ENCODE measurements at regions not wholly inside any gene's neighbourhood (a gene's known extent, or its start where the extent isn't known, plus 50 kb on each side); places are given as distances from the start of the nearest gene placed in this dataset.
A peak's percentile ranks its signal among the peaks of the same experiment; 100 is the strongest.

DNA sequence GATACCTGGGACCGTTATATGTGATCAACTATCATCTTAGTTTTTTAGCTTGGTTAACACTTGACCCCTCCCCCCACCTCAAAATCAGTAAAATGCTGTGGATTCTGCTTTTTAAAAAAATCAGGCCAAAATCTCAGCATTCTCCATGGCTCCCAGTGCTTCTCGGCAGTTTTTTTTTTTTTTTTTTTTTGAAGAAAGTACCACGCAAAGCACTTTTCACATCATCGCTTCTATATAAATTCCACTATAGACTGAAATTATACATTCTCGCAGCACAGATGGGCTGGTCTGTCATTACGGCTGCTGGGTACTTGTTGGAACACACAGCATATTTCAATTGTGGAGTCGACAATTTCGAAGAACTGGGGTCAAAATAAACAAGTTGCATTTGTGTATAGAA lies 67.7 kb upstream of the PPARA start:
- H3K4me3 ChIP-seq (ENCODE audit: low read length in 3 of 3): no peak overlapping the region
- no peaks in the 10 kb centered on the region for H3K9me3 ChIP-seq (ENCODE audit: control insufficient read depth in 2 of 3, insufficient read depth in 1 of 3, low read length in 3 of 3)
- no peak for FAIRE-seq
- H3K36me3 ChIP-seq (ENCODE audit: control insufficient read depth in 2 of 3, insufficient read depth in 3 of 3, low read length in 3 of 3): peaks cover 0 to 13% (median 4%) of the 10 kb centered on the region in 3 donors
- intact Hi-C loops (cut with DNase I): no loop called here
- no peak for DNase-seq
- H3K9ac ChIP-seq (ENCODE audit: low read length in 3 of 3): peak overlapping the region in 2 of 3 donors; percentile 22 to 37
- TF ChIP-seq CTCF (IDR thresholded peaks at IDR 0.05; ENCODE audit: borderline replicate concordance, extremely low read depth, insufficient read depth): no peak
- no peaks in the 10 kb centered on the region for H3K27me3 ChIP-seq (ENCODE audit: control insufficient read depth, insufficient read depth, low read length)
- peak overlapping the region in 1 of 2 donors; percentile 63 for H3K27ac ChIP-seq (ENCODE audit: low read depth in 2 of 2, low read length in 2 of 2)
- H3K4me1 ChIP-seq (ENCODE audit: control insufficient read depth in 2 of 3, insufficient read depth in 2 of 3, low read depth in 1 of 3, low read length in 3 of 3): peaks cover 0 to 63% (median 49%) of the 10 kb centered on the region in 3 donors

DNA sequence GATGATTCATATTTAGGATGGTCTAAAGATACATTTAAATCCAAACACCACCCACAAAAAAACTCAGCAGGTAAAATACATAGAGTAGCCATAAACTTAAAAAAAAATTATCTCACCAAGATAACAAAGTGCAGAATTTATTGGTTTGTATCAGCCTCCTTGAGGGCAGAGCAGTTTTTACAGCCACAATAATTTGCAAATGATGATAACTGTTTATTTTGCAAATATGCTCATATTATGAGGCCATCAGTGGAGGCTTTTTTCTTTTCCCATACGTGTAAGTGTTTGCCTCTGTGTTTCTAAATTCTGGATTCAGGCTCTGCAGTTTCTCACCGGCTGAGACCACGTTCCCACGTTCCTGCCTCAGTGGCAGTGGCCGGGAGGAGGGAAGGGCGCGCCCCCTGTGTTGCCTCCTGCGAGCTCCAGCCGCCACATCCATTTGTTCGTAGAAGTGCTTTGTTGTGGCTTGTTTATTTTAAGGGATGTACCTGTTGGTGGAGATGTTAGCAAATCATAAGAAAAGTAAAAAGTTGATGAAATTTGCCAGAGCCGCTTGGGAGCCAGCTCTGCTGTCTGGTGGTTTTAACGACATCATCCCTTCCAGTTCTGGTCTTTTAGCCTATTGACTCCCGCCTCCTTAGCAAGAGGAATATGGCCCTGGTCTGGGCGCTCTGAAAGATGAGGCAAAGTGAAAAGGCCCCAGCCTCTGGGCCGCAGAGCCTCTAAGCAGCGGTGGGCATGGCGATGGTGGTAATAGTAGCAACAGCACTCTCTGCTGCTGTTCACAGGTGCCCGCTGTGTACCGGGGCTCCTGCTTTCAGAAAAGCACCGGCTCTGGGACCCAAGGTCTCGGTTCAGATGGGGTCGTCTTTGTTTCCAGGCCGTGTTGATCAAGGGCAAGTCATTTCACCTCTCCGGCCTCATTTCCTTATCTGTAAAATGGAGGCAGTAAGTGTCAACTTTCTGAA lies 66.7 kb upstream of the PPARA start:
- DNase-seq (peak in 2 of 5 donors; percentile 30 to 66), FAIRE-seq (no peak)
- no peak for TF ChIP-seq CTCF (IDR thresholded peaks at IDR 0.05; ENCODE audit: borderline replicate concordance, extremely low read depth, insufficient read depth)
- Histone ChIP-seq H3K27me3 (ENCODE audit: control insufficient read depth, insufficient read depth, low read length) (no peaks in the 10 kb centered on the region), H3K4me1 (ENCODE audit: control insufficient read depth in 2 of 3, insufficient read depth in 2 of 3, low read depth in 1 of 3, low read length in 3 of 3) (peaks cover 0 to 65% (median 46%) of the 10 kb centered on the region in 3 donors), H3K4me3 (ENCODE audit: low read length in 3 of 3) (peak overlapping the region in 1 of 3 donors; percentile 35), H3K27ac (ENCODE audit: low read depth in 2 of 2, low read length in 2 of 2) (peak overlapping the region; percentile 91 to 94), H3K36me3 (ENCODE audit: control insufficient read depth in 2 of 3, insufficient read depth in 3 of 3, low read length in 3 of 3) (peaks cover 0 to 13% (median 4%) of the 10 kb centered on the region in 3 donors), H3K9me3 (ENCODE audit: control insufficient read depth in 2 of 3, insufficient read depth in 1 of 3, low read length in 3 of 3) (no peaks in the 10 kb centered on the region), H3K9ac (ENCODE audit: low read length in 3 of 3) (peak overlapping the region in 2 of 3 donors; percentile 12 to 48)
- intact Hi-C loops (cut with DNase I): no loop called here

DNA sequence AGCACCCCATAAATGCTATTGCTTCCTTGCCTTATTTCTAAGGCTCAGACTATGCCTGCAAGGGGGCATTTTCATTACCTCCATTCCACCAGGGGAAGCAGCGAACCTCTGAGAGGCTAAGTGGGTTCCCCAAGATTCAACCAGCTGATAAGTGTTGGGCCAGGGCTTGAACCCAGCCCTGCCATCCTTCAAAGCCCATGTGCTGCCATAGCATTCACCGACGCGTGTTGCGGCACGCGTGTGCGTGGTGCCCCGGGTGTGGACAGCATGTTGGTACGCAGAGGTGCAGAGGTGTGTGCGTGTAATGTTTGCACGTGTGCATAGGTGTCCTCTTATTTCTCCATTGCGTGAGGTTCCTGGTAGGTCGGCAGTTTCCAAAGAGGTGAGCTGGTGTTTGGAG lies 66.0 kb upstream of the PPARA start:
- FAIRE-seq: no peak
- peak overlapping the region in 2 of 3 donors; percentile 5 to 35 for H3K4me3 ChIP-seq (ENCODE audit: low read length in 3 of 3)
- intact Hi-C loops (cut with DNase I): no loop called here

More for the DNA sequence above, 66.0 kb upstream of the PPARA start:
- Histone ChIP-seq H3K27me3 (ENCODE audit: control insufficient read depth, insufficient read depth, low read length) (no peaks in the 10 kb centered on the region), H3K9me3 (ENCODE audit: control insufficient read depth in 2 of 3, insufficient read depth in 1 of 3, low read length in 3 of 3) (no peaks in the 10 kb centered on the region), H3K4me1 (ENCODE audit: control insufficient read depth in 2 of 3, insufficient read depth in 2 of 3, low read depth in 1 of 3, low read length in 3 of 3) (peaks cover 0 to 64% (median 46%) of the 10 kb centered on the region in 3 donors), H3K9ac (ENCODE audit: low read length in 3 of 3) (peak overlapping the region in 1 of 3 donors; percentile 56), H3K36me3 (ENCODE audit: control insufficient read depth in 2 of 3, insufficient read depth in 3 of 3, low read length in 3 of 3) (peaks cover 0 to 18% (median 4%) of the 10 kb centered on the region in 3 donors), H3K27ac (ENCODE audit: low read depth in 2 of 2, low read length in 2 of 2) (peak overlapping the region; percentile 91 to 94)
- DNase-seq: peak in 1 of 5 donors; percentile 64
- TF ChIP-seq CTCF (IDR thresholded peaks at IDR 0.05; ENCODE audit: borderline replicate concordance, extremely low read depth, insufficient read depth): no peak
